ENCODE measurements at regions not wholly inside any gene's neighbourhood (a gene's known extent, or its start where the extent isn't known, plus 50 kb on each side); places are given as distances from the start of the nearest gene placed in this dataset.

- no peaks in the 10 kb centered on the region for H3K4me1 ChIP-seq
- no peaks in the 10 kb centered on the region for H3K9me3 ChIP-seq
- TF ChIP-seq POLR2AphosphoS5 (IDR thresholded peaks at IDR 0.05) (no peak), EP300 (IDR thresholded peaks at IDR 0.05) (no peak), CTCF (IDR thresholded peaks at IDR 0.05) (no peak), POLR2A (IDR thresholded peaks at IDR 0.05) (no peak)
- no peaks in the 10 kb centered on the region for H3K36me3 ChIP-seq
- H3K4me3 ChIP-seq = no peak overlapping the region
- no peak overlapping the region for H3K27ac ChIP-seq
- ATAC-seq = no peak
- 71 to 83% methylated on average over 1 of the region's 1 CpG for WGBS, 2 donors (ENCODE audit: low coverage in 1 of 2)
- no peaks in the 10 kb centered on the region for H3K27me3 ChIP-seq
These were observed 351.8 kb downstream of the OTOL1 start for GRCh38 chr3:161848376-161848775.

- Histone ChIP-seq H3K27me3 (no peaks in the 10 kb centered on the region), H3K4me3 (no peak overlapping the region), H3K27ac (no peak overlapping the region), H3K36me3 (no peaks in the 10 kb centered on the region), H3K9me3 (no peaks in the 10 kb centered on the region), H3K4me1 (no peaks in the 10 kb centered on the region)
- no peak for TF ChIP-seq POLR2AphosphoS5 (IDR thresholded peaks at IDR 0.05)
- TF ChIP-seq CTCF (IDR thresholded peaks at IDR 0.05) = peak; percentile 34 to 73 (median 41)
- WGBS, 2 donors (ENCODE audit: low coverage in 1 of 2) = 50 to 73% methylated on average over 3 to 8 of the region's 8 CpGs
- ATAC-seq = no peak
These were observed 355.4 kb downstream of the OTOL1 start for GRCh38 chr3:161851941-161852566.

- Histone ChIP-seq H3K4me3 (no peak overlapping the region), H3K36me3 (no peaks in the 10 kb centered on the region), H3K27me3 (no peaks in the 10 kb centered on the region), H3K4me1 (no peaks in the 10 kb centered on the region), H3K27ac (no peak overlapping the region), H3K9me3 (no peaks in the 10 kb centered on the region)
- TF ChIP-seq CTCF (IDR thresholded peaks at IDR 0.05) (no peak), POLR2A (IDR thresholded peaks at IDR 0.05) (no peak), POLR2AphosphoS5 (IDR thresholded peaks at IDR 0.05) (no peak), EP300 (IDR thresholded peaks at IDR 0.05) (no peak)
- WGBS, 2 donors (ENCODE audit: low coverage in 1 of 2) = 96% methylated on average over 5 to 9 of the region's 9 CpGs
- no peak for ATAC-seq
These were observed 356.1 kb downstream of the OTOL1 start for GRCh38 chr3:161852744-161853143.

- Histone ChIP-seq H3K36me3 (no peaks in the 10 kb centered on the region), H3K4me1 (no peaks in the 10 kb centered on the region), H3K27ac (no peak overlapping the region), H3K27me3 (no peaks in the 10 kb centered on the region), H3K4me3 (no peak overlapping the region), H3K9me3 (no peaks in the 10 kb centered on the region)
- no peak for ATAC-seq
- WGBS, 2 donors (ENCODE audit: low coverage in 1 of 2) = 61% methylated on average over 4 of the region's 7 CpGs; no CpG with 5 or more reads in 1 of the 2 donors
- TF ChIP-seq EP300 (IDR thresholded peaks at IDR 0.05) (no peak), POLR2AphosphoS5 (IDR thresholded peaks at IDR 0.05) (no peak), POLR2A (IDR thresholded peaks at IDR 0.05) (no peak), CTCF (IDR thresholded peaks at IDR 0.05) (no peak)
These were observed 357.7 kb downstream of the OTOL1 start for GRCh38 chr3:161854232-161854771.

- H3K9me3 ChIP-seq = no peaks in the 10 kb centered on the region
- H3K4me3 ChIP-seq = no peak overlapping the region
- H3K36me3 ChIP-seq = no peaks in the 10 kb centered on the region
- ATAC-seq = no peak
- H3K27me3 ChIP-seq = no peaks in the 10 kb centered on the region
- WGBS, 2 donors (ENCODE audit: low coverage in 1 of 2) = 83 to 87% methylated on average over 4 of the region's 4 CpGs
- H3K4me1 ChIP-seq = no peaks in the 10 kb centered on the region
- no peak overlapping the region for H3K27ac ChIP-seq
- TF ChIP-seq CTCF (IDR thresholded peaks at IDR 0.05) (no peak), EP300 (IDR thresholded peaks at IDR 0.05) (no peak), POLR2A (IDR thresholded peaks at IDR 0.05) (no peak), POLR2AphosphoS5 (IDR thresholded peaks at IDR 0.05) (no peak)
These were observed 362.4 kb downstream of the OTOL1 start for GRCh38 chr3:161859057-161859456.

All from gastroesophageal sphincter (tissue), 4 donors.